WTC11 (cell line): ENCODE measurements at regions not wholly inside any gene's neighbourhood (a gene's known extent, or its start where the extent isn't known, plus 50 kb on each side); places are given as distances from the start of the nearest gene placed in this dataset.

Experiments used
- ATAC-seq: fragments of 200-7000 bp; cut with Tn5 transposase; 2 replicates; pipeline ENCODE4 v1.10.0; 2021; ENCODE audit warnings: mild to moderate bottlenecking, moderate library complexity
- CTCF ChIA-PET: fragments of 300-600 bp; sonication (Branson Sonifier 250); formaldehyde crosslinking; loops from one replicate; lab custom pipeline; 2021; ENCODE audit warnings: antibody characterized with exemption; lab: Charles Lee
- POLR2A ChIA-PET: fragments of 350-600 bp; sonication (Branson Sonifier 250); formaldehyde crosslinking; loops from one replicate; lab custom pipeline; 2021; ENCODE audit warnings: antibody characterized with exemption; lab: Charles Lee
- DNase-seq: peaks from one replicate; pipeline ENCODE4 v3.0.0; 2021; ENCODE audit warnings: low spot score
- H3K27ac Mint-ChIP-seq: 2 replicates; pipeline ENCODE4 v1.8.0; 2021; ENCODE audit warnings: mixed read lengths
- H3K27me3 Mint-ChIP-seq: 2 replicates; pipeline ENCODE4 v1.8.0; 2021; ENCODE audit warnings: low read depth, mild to moderate bottlenecking, moderate library complexity, mixed read lengths
- H3K36me3 Mint-ChIP-seq: 2 replicates; pipeline ENCODE4 v1.8.0; 2021; ENCODE audit warnings: mixed read lengths
- H3K4me1 Mint-ChIP-seq: 2 replicates; pipeline ENCODE4 v1.8.0; 2022; ENCODE audit warnings: mixed read lengths
- H3K4me3 Mint-ChIP-seq: 2 replicates; pipeline ENCODE4 v1.8.0; 2021; ENCODE audit warnings: mild to moderate bottlenecking, moderate library complexity, mixed read lengths
- H3K9me3 Mint-ChIP-seq: 2 replicates; pipeline ENCODE4 v1.8.0; 2021; ENCODE audit warnings: mixed read lengths
- AR ChIP-seq: fragments of 250-450 bp; sonication (Bioruptor Pico); IDR thresholded peaks from 2 replicates; pipeline ENCODE4 v1.9.0; 2021; ENCODE audit warnings: mild to moderate bottlenecking
- ATF1 ChIP-seq: sonication (generic); formaldehyde crosslinking; IDR thresholded peaks from 2 replicates; pipeline ENCODE4 v1.8.1; 2023; ENCODE audit warnings: mild to moderate bottlenecking, moderate library complexity, missing genetic modification reagents
- ATF6 ChIP-seq: sonication (generic); formaldehyde crosslinking; IDR thresholded peaks from 2 replicates; pipeline ENCODE4 v1.8.1; 2023; ENCODE audit warnings: mild to moderate bottlenecking, missing genetic modification reagents
- CBFB ChIP-seq: sonication (generic); formaldehyde crosslinking; IDR thresholded peaks from 2 replicates; pipeline ENCODE4 v1.8.1; 2022; ENCODE audit warnings: mild to moderate bottlenecking, low read depth, missing genetic modification reagents
- CREM ChIP-seq: sonication (generic); formaldehyde crosslinking; IDR thresholded peaks from 2 replicates; pipeline ENCODE4 v1.8.1; 2022; ENCODE audit warnings: mild to moderate bottlenecking, missing genetic modification reagents, moderate library complexity
- E2F1 ChIP-seq: sonication (generic); formaldehyde crosslinking; IDR thresholded peaks from 2 replicates; pipeline ENCODE4 v1.8.0; 2022; ENCODE audit warnings: mild to moderate bottlenecking, missing genetic modification reagents
- ELF4 ChIP-seq: sonication (generic); formaldehyde crosslinking; IDR thresholded peaks from 2 replicates; pipeline ENCODE4 v1.8.1; 2022; ENCODE audit warnings: low read depth, mild to moderate bottlenecking, moderate library complexity, missing genetic modification reagents
- FOXJ3 ChIP-seq: sonication (generic); formaldehyde crosslinking; IDR thresholded peaks from 2 replicates; pipeline ENCODE4 v1.9.0; 2021; ENCODE audit warnings: missing genetic modification reagents, mild to moderate bottlenecking, borderline replicate concordance
- FOXK1 ChIP-seq: sonication (generic); formaldehyde crosslinking; IDR thresholded peaks from 2 replicates; pipeline ENCODE4 v1.8.0; 2022; ENCODE audit warnings: mild to moderate bottlenecking, moderate library complexity, missing genetic modification reagents
- FOXP1 ChIP-seq: sonication (generic); formaldehyde crosslinking; IDR thresholded peaks from 2 replicates; pipeline ENCODE4 v1.8.0; 2022; ENCODE audit warnings: missing genetic modification reagents, mild to moderate bottlenecking, moderate library complexity, borderline replicate concordance
- HMGA2 ChIP-seq: fragments of 250-450 bp; sonication (Bioruptor Pico); IDR thresholded peaks from 2 replicates; pipeline ENCODE4 v1.4.0; 2021; ENCODE audit warnings: mild to moderate bottlenecking, moderate library complexity
- JUN ChIP-seq: sonication (generic); formaldehyde crosslinking; IDR thresholded peaks from 2 replicates; pipeline ENCODE4 v1.8.0; 2023; ENCODE audit warnings: mild to moderate bottlenecking, missing genetic modification reagents
- MLX ChIP-seq: sonication (generic); formaldehyde crosslinking; IDR thresholded peaks from 2 replicates; pipeline ENCODE4 v1.8.1; 2023; ENCODE audit warnings: mild to moderate bottlenecking, missing genetic modification reagents, moderate library complexity
- NR1H2 ChIP-seq: sonication (generic); formaldehyde crosslinking; IDR thresholded peaks from 2 replicates; pipeline ENCODE4 v1.9.0; 2021; ENCODE audit warnings: mild to moderate bottlenecking, moderate library complexity, missing genetic modification reagents
- SOX15 ChIP-seq: fragments of 250-450 bp; sonication (Bioruptor Pico); IDR thresholded peaks from 2 replicates; pipeline ENCODE4 v1.9.0; 2021; ENCODE audit warnings: mild to moderate bottlenecking
- SP1 ChIP-seq: sonication (generic); formaldehyde crosslinking; conservative IDR thresholded peaks from 2 replicates; pipeline ENCODE4 v1.8.1; 2022; ENCODE audit warnings: missing genetic modification reagents
- ZNF232 ChIP-seq: sonication (generic); formaldehyde crosslinking; IDR thresholded peaks from 2 replicates; pipeline ENCODE4 v1.8.0; 2022; ENCODE audit warnings: mild to moderate bottlenecking, missing genetic modification reagents
- ZNF416 ChIP-seq: fragments of 250-450 bp; sonication (Bioruptor Pico); IDR thresholded peaks from 2 replicates; pipeline ENCODE4 v1.9.0; 2021; ENCODE audit warnings: mild to moderate bottlenecking, inconsistent platforms
- ZNF671 ChIP-seq: fragments of 250-450 bp; sonication (Bioruptor Pico); IDR thresholded peaks from 2 replicates; pipeline ENCODE4 v1.8.0; 2021; ENCODE audit warnings: mild to moderate bottlenecking

GRCh38 chr2:51998890-51999289, 967.0 kb upstream of the NRXN1 start:
- POLR2A ChIA-PET: no interaction called here
- Mint-ChIP-seq H3K9me3 (peaks cover 42% of the 10 kb centered on the region), H3K27me3 (no peaks in the 10 kb centered on the region), H3K36me3 (peaks cover 15% of the 10 kb centered on the region), H3K4me3 (no peak overlapping the region), H3K4me1 (peaks cover 20% of the 10 kb centered on the region), H3K27ac (no peak overlapping the region)
- CTCF ChIA-PET: no interaction called here
- no peak for TF ChIP-seq FOXJ3 (CRISPR knock-in tag)
- TF ChIP-seq HMGA2 (CRISPR knock-in tag): no peak
- TF ChIP-seq AR: no peak
- no peak for TF ChIP-seq FOXK1 (CRISPR knock-in tag)
- TF ChIP-seq NR1H2 (CRISPR knock-in tag): no peak
- no peak for TF ChIP-seq MLX (CRISPR knock-in tag)
- no peak for TF ChIP-seq FOXP1 (CRISPR knock-in tag)
- TF ChIP-seq CREM (CRISPR knock-in tag): no peak
- TF ChIP-seq ATF1 (CRISPR knock-in tag): no peak
- TF ChIP-seq SOX15 (CRISPR knock-in tag): no peak
- TF ChIP-seq ZNF232 (CRISPR knock-in tag): no peak
- no peak for TF ChIP-seq ZNF671 (CRISPR knock-in tag)
- no peak for TF ChIP-seq ZNF416 (CRISPR knock-in tag)
- ATAC-seq: no peak
- no peak for DNase-seq

- DNase-seq: no peak
- H3K4me1 Mint-ChIP-seq: peaks cover 22% of the 10 kb centered on the region
- H3K27me3 Mint-ChIP-seq: no peaks in the 10 kb centered on the region
- ChIA-PET CTCF (no interaction called here), POLR2A (no interaction called here)
- no peak overlapping the region for H3K4me3 Mint-ChIP-seq
- H3K36me3 Mint-ChIP-seq: peaks cover 15% of the 10 kb centered on the region
- no peak for ATAC-seq
- no peak for TF ChIP-seq E2F1 (CRISPR knock-in tag)
- no peak for TF ChIP-seq ATF6 (CRISPR knock-in tag)
- no peak for TF ChIP-seq JUN (CRISPR knock-in tag)
- TF ChIP-seq ELF4 (CRISPR knock-in tag): no peak
- TF ChIP-seq CBFB (CRISPR knock-in tag): no peak
- TF ChIP-seq, all 79 proteins: peak for 0
- Mint-ChIP-seq H3K27ac (no peak overlapping the region), H3K9me3 (peaks cover 46% of the 10 kb centered on the region)
Measured at GRCh38 chr2:51997571-51997970, 965.6 kb upstream of the NRXN1 start.

- H3K9me3 Mint-ChIP-seq: peaks cover 37% of the 10 kb centered on the region
Measured at GRCh38 chr2:51995293-51995692, 963.4 kb upstream of the NRXN1 start.

More at GRCh38 chr2:51995293-51995692, 963.4 kb upstream of the NRXN1 start:
- CTCF ChIA-PET: interaction anchor here (0.6 kb wide), 1 partner anchor 376 kb away, joined by 3 read pairs; no protein-coding TSS in a partner anchor
- Mint-ChIP-seq H3K27me3 (no peaks in the 10 kb centered on the region), H3K4me1 (peaks cover 22% of the 10 kb centered on the region), H3K27ac (no peak overlapping the region), H3K36me3 (peaks cover 13% of the 10 kb centered on the region), H3K4me3 (no peak overlapping the region)
- POLR2A ChIA-PET: no interaction called here
- no peak for DNase-seq
- no peak for ATAC-seq
- no peak for TF ChIP-seq SP1 (CRISPR knock-in tag)
